GM13976 (cell line): ENCODE measurements at regions not wholly inside any gene's neighbourhood (a gene's known extent, or its start where the extent isn't known, plus 50 kb on each side); places are given as distances from the start of the nearest gene placed in this dataset.

Experiments used
- DNase-seq: peaks from one replicate; pipeline ENCODE4 v3.0.0; 2012; ENCODE audit warnings: low spot score
- in situ Hi-C: fragments of 300-500 bp; cut with MboI; formaldehyde crosslinking; loops from one replicate; pipeline ENCODE4 v1.12.0; 2022; ENCODE audit warnings: low sequenced_read_pairs, mixed read lengths, inconsistent platforms; ENCODE audit not compliant: unreplicated experiment
- TF ChIP-seq, protein P1 (sequence below): IDR thresholded peaks from 2 replicates; pipeline ENCODE4 v1.5.1; 2012; ENCODE audit warnings: borderline replicate concordance, mild to moderate bottlenecking; ENCODE audit not compliant: insufficient read depth; ENCODE audit errors: extremely low read depth, missing control alignments, control extremely low read depth

DNA sequence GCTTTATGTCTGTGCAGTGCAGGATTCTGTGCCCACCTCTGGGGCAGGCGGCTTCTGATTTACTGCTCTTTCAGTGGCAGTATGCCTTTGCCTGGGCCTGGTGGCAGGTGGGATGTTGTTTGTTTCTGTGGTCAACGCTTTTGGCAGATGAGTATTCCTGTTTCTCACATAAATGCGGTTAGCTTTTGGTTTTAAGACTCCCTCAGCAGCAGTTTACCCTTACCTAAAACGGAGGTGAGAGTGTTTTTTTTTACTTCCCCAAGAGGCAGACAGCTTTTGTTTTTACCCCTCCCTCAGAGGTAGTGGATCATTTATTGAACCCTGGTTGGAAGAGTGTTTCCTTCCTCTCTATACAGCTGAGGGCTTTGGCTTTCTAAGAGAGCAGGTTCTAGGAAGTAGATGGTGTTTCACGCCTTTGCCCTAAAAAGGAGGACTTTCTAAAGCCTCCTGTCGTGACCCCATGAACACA lies 134.1 kb upstream of the PLSCR5 start:
- TF ChIP-seq, protein P1, sequence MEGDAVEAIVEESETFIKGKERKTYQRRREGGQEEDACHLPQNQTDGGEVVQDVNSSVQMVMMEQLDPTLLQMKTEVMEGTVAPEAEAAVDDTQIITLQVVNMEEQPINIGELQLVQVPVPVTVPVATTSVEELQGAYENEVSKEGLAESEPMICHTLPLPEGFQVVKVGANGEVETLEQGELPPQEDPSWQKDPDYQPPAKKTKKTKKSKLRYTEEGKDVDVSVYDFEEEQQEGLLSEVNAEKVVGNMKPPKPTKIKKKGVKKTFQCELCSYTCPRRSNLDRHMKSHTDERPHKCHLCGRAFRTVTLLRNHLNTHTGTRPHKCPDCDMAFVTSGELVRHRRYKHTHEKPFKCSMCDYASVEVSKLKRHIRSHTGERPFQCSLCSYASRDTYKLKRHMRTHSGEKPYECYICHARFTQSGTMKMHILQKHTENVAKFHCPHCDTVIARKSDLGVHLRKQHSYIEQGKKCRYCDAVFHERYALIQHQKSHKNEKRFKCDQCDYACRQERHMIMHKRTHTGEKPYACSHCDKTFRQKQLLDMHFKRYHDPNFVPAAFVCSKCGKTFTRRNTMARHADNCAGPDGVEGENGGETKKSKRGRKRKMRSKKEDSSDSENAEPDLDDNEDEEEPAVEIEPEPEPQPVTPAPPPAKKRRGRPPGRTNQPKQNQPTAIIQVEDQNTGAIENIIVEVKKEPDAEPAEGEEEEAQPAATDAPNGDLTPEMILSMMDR: no peak
- in situ Hi-C loops: no loop called here
- DNase-seq: no peak

DNA sequence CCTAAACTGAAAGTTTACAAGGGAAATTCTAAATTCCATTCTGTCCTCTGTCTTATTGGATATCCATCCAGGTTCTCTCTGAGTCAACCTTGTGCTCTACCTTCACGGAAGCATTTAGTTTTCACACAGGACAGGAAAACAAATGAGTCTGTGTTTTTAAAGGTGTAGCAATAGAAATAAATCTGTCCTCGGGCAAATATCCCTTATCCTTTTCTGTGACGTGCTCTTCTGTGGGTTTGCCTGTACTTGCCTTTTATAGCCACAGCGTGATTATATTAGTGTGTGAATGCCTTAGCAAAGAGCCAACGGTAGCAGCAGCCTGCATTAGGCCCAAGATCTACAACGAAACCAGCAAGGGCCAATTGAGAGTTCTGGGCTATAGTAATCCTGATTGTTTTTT lies 127.2 kb upstream of the PLSCR5 start:
- TF ChIP-seq, protein P1: no peak
- no peak for DNase-seq
- in situ Hi-C loops: no loop called here

DNA sequence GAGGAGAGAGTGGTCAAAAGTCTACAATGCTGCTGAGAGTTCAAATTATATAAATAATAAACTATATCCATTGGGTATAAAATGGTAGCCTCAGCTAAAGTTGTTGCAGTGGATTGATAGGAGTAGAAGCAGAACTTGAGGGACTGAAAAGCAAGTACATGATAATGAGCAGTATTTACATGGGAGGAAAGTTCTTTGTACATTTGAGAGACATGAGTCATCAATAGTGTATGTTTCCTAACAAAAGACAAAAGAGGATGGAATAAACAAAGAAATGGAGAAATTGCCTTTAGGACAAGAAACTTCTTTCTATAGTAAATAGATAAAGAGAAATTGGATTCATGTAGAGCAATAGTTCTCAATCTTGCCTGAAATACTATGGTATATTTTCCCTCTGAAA lies 110.0 kb upstream of the PLSCR5 start:
- DNase-seq: no peak
- in situ Hi-C loops: no loop called here

DNA sequence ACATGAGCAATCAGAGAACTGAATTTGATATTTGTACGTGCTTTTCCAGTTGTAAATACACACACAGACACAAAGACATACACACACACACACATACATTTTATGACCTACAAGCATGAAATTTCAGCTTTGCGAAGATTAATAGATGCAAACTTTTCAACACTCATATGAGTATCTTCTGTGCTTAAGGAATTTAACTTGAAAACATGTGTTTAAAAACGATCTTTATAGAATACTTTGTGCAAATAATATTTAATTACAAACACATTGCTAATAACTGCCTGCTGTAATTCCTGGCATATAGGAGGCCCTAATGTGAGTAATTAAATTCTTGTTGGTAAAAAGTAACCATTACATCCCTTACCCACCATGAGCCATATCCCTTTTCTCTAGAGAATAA lies 107.7 kb upstream of the PLSCR5 start:
- no peak for DNase-seq
- TF ChIP-seq, protein P1: no peak
- in situ Hi-C loops: no loop called here

More for the DNA sequence above, 110.0 kb upstream of the PLSCR5 start:
- TF ChIP-seq, protein P1: no peak

DNA sequence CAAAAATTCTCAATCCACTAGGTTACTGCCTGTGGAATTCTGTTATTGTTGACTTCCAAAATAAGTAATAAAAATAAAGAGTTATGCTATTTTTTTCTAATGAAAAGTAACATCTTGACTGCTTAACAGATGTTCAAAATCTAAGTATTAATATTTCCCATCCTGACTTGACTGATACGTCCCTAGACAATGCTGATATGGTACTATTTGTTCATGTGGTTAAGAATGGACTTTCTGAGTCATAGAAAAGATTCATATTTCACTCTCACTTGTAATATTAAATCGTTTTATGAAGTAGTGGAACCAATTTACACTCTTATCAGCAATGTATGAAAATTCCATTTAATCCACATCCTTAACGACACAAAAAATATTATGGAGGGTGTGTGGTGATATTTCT lies 104.8 kb upstream of the PLSCR5 start:
- DNase-seq: no peak
- in situ Hi-C loops: no loop called here
- TF ChIP-seq, protein P1: no peak

DNA sequence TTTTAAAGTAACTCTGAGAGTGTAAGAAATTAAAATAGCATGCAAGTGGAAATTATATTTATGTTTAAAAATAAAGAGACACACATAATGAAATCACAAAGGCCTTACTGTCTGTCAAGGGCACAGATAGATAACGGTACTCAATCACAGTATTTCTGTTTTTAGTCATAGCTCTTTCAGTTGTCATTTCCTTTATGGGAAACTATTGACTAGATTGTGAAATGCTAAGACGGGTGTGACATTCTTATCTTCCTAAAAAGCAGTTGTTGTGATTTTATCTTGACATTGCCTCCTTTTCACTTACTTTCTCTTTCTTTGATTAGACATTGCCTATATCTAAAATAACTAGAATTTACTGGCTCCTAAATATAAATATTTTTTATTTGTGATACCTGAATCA lies 100.1 kb upstream of the PLSCR5 start:
- in situ Hi-C loops: no loop called here
- peak; percentile 12 for DNase-seq
- TF ChIP-seq, protein P1: no peak

DNA sequence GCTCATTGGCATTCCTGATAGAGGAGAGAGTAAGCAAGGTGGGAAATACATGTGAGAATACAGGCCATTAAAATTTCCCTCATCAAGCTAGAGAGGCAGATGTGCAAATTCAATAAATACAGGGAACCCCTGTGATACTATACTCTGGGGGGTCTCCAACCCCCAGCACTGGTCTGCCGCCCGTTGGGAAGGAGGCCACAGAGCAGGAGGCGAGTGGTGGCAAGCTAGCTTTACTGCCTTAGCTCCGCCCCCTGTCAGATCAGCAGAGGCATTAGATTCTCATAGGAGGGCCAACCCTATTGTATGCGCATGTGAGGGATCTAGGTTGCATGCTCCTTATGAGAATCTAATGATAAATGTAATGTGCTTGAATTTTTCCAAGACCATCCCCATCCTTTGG lies 97.1 kb upstream of the PLSCR5 start:
- TF ChIP-seq, protein P1: no peak
- in situ Hi-C loops: no loop called here
- no peak for DNase-seq
